GM12891 (cell line): ENCODE measurements at regions not wholly inside any gene's neighbourhood (a gene's known extent, or its start where the extent isn't known, plus 50 kb on each side); places are given as distances from the start of the nearest gene placed in this dataset.
A peak's percentile ranks its signal among the peaks of the same experiment; 100 is the strongest.

Experiments used
- DNase-seq: peaks from one replicate; pipeline ENCODE4 v3.0.0; 2011; ENCODE audit warnings: low spot score; ENCODE audit not compliant: insufficient read length
- FAIRE-seq: peaks from 2 replicates; lab custom pipeline; 2011; peaks lifted over from hg19 to GRCh38; lab: Jason Lieb, UNC
- PAX5 ChIP-seq: IDR thresholded peaks from 2 replicates; pipeline ENCODE4 v1.6.1; 2011; ENCODE audit warnings: low read length, moderate library complexity, mild to moderate bottlenecking; ENCODE audit not compliant: insufficient read depth, severe bottlenecking
- POLR2A ChIP-seq: IDR thresholded peaks from 2 replicates; pipeline ENCODE4 v1.6.1; 2011; ENCODE audit warnings: low read depth, low read length, control low read depth
- POLR2AphosphoS5 ChIP-seq: IDR thresholded peaks from 2 replicates; pipeline ENCODE4 v1.6.1; 2011; ENCODE audit warnings: low read depth, low read length, control low read depth
- POU2F2 ChIP-seq: IDR thresholded peaks from 2 replicates; pipeline ENCODE4 v1.6.1; 2011; ENCODE audit warnings: low read depth, mild to moderate bottlenecking, control low read depth, low read length, moderate library complexity
- SPI1 ChIP-seq: IDR thresholded peaks from 2 replicates; pipeline ENCODE4 v1.6.1; 2011; ENCODE audit warnings: low read depth, low read length, control low read depth
- TAF1 ChIP-seq: IDR thresholded peaks from 2 replicates; pipeline ENCODE4 v1.6.1; 2011; ENCODE audit warnings: low read depth, low read length, control low read depth

- TF ChIP-seq POU2F2: no peak
- TF ChIP-seq SPI1: no peak
- TF ChIP-seq PAX5: no peak
- no peak for TF ChIP-seq POLR2A
- TF ChIP-seq POLR2AphosphoS5: no peak
- no peak for TF ChIP-seq TAF1
- DNase-seq (no peak), FAIRE-seq (peak; percentile 16)
Observed at GRCh38 chr11:19393941-19394340, 153.2 kb upstream of the E2F8 start.

- no peak for TF ChIP-seq POU2F2
- DNase-seq: no peak
- no peak for FAIRE-seq
Observed at GRCh38 chr11:19392847-19393518, 152.2 kb upstream of the E2F8 start.

GRCh38 chr11:19392321-19392720, 151.6 kb upstream of the E2F8 start:
- FAIRE-seq: no peak
- TF ChIP-seq SPI1 (no peak), POU2F2 (no peak), PAX5 (no peak), POLR2AphosphoS5 (no peak), TAF1 (no peak), POLR2A (no peak)
- DNase-seq: no peak

GRCh38 chr11:19391652-19392051, 150.9 kb upstream of the E2F8 start:
- FAIRE-seq: no peak
- DNase-seq: no peak

GRCh38 chr11:19391026-19391425, 150.3 kb upstream of the E2F8 start:
- DNase-seq (no peak), FAIRE-seq (no peak)
- TF ChIP-seq PAX5: no peak
- TF ChIP-seq POLR2AphosphoS5: no peak
- no peak for TF ChIP-seq TAF1
- no peak for TF ChIP-seq SPI1
- no peak for TF ChIP-seq POU2F2
- TF ChIP-seq POLR2A: no peak

More at GRCh38 chr11:19391652-19392051, 150.9 kb upstream of the E2F8 start:
- TF ChIP-seq TAF1 (no peak), POLR2AphosphoS5 (no peak), POU2F2 (no peak), SPI1 (no peak), PAX5 (no peak), POLR2A (no peak)

GRCh38 chr11:19389787-19390303, 149.1 kb upstream of the E2F8 start:
- TF ChIP-seq TAF1 (no peak), POLR2AphosphoS5 (no peak)
- FAIRE-seq (no peak), DNase-seq (no peak)

- TF ChIP-seq POU2F2: no peak
- no peak for TF ChIP-seq PAX5
- TF ChIP-seq POLR2A: no peak
- no peak for TF ChIP-seq SPI1
- no peak for TF ChIP-seq TAF1
- no peak for TF ChIP-seq POLR2AphosphoS5
- FAIRE-seq: no peak
- no peak for DNase-seq
Observed at GRCh38 chr11:19382131-19382611, 141.4 kb upstream of the E2F8 start.

GRCh38 chr11:19380375-19380774, 139.6 kb upstream of the E2F8 start:
- FAIRE-seq (no peak), DNase-seq (no peak)
- TF ChIP-seq SPI1 (no peak), POLR2AphosphoS5 (no peak), POU2F2 (no peak), TAF1 (no peak), PAX5 (no peak), POLR2A (no peak)

GRCh38 chr11:19379465-19379864, 138.7 kb upstream of the E2F8 start:
- FAIRE-seq: no peak
- no peak for TF ChIP-seq POLR2AphosphoS5
- TF ChIP-seq POLR2A: no peak
- no peak for TF ChIP-seq SPI1
- TF ChIP-seq POU2F2: no peak
- TF ChIP-seq PAX5: no peak
- TF ChIP-seq TAF1: no peak
- DNase-seq: no peak

GRCh38 chr11:19378814-19379213, 138.1 kb upstream of the E2F8 start:
- no peak for FAIRE-seq
- no peak for DNase-seq
- no peak for TF ChIP-seq PAX5

GRCh38 chr11:19377881-19378280, 137.1 kb upstream of the E2F8 start:
- TF ChIP-seq POLR2A (no peak), SPI1 (no peak), POU2F2 (no peak), TAF1 (no peak), PAX5 (no peak), POLR2AphosphoS5 (no peak)
- no peak for DNase-seq
- no peak for FAIRE-seq
